ENCODE measurements at regions not wholly inside any gene's neighbourhood (a gene's known extent, or its start where the extent isn't known, plus 50 kb on each side); places are given as distances from the start of the nearest gene placed in this dataset.

DNA sequence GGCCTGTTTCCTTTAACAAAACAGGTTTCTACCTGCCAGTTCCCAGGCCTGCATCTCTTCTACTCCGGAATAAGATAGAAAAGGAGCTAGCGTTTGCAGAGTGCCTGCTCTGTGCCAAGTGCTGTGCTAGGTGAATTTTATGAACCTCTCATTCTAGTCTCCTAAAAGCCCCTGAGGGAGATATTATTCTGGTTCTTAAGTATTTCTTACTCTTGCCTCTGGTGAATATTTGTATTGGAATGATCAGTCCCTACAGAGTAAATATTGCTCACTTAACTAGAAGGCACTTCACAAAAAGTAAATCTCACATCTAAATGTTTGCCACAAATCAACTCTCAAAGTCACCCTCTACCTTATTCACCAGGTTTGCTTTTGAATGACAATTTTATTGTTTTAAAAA lies 227.1 kb downstream of the AUH start:
- H3K27ac ChIP-seq = peak overlapping the region; percentile 53
- TF ChIP-seq, protein P1, sequence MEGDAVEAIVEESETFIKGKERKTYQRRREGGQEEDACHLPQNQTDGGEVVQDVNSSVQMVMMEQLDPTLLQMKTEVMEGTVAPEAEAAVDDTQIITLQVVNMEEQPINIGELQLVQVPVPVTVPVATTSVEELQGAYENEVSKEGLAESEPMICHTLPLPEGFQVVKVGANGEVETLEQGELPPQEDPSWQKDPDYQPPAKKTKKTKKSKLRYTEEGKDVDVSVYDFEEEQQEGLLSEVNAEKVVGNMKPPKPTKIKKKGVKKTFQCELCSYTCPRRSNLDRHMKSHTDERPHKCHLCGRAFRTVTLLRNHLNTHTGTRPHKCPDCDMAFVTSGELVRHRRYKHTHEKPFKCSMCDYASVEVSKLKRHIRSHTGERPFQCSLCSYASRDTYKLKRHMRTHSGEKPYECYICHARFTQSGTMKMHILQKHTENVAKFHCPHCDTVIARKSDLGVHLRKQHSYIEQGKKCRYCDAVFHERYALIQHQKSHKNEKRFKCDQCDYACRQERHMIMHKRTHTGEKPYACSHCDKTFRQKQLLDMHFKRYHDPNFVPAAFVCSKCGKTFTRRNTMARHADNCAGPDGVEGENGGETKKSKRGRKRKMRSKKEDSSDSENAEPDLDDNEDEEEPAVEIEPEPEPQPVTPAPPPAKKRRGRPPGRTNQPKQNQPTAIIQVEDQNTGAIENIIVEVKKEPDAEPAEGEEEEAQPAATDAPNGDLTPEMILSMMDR (conservative IDR thresholded peaks at IDR 0.05) = no peak

DNA sequence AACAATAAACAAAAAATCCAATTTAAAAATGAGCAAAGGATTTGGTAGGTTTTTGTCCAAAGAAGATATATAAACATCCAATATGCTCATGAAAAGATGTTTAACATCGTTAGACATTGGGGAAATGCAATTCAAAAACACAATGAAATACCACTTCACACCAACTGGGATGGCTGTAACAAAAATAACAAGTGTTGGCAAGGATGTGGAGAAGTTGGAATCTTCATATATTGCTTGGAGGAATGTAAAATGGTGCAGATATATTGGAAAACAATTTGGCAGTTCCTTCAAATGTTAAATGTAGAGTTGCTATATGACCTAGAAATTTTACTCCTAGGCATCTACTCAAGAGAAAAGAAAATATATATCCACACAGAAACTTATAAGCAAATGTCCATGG lies 224.3 kb downstream of the AUH start:
- TF ChIP-seq, protein P1 (conservative IDR thresholded peaks at IDR 0.05) = no peak
- no peak overlapping the region for H3K27ac ChIP-seq

DNA sequence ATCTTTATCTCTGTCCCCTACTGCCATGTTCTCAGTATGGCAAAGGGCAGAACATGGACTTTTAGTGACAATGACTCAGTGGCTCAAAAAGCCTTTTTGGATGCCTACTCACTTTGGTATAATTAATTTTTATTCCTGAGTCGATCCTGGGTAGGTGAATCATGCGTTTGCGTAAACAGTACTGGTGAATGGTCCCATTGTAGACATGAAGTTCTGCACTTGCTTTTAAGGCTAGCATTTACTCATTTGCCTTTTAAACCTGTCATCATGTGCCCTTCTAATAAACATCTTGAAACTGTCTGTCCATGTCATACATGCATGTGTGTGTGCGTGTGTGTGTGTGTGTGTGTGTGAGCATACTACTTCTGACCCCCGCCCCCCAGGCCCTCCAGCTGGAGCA lies 223.0 kb downstream of the AUH start:
- TF ChIP-seq, protein P1 (conservative IDR thresholded peaks at IDR 0.05) = no peak
- no peak overlapping the region for H3K27ac ChIP-seq

DNA sequence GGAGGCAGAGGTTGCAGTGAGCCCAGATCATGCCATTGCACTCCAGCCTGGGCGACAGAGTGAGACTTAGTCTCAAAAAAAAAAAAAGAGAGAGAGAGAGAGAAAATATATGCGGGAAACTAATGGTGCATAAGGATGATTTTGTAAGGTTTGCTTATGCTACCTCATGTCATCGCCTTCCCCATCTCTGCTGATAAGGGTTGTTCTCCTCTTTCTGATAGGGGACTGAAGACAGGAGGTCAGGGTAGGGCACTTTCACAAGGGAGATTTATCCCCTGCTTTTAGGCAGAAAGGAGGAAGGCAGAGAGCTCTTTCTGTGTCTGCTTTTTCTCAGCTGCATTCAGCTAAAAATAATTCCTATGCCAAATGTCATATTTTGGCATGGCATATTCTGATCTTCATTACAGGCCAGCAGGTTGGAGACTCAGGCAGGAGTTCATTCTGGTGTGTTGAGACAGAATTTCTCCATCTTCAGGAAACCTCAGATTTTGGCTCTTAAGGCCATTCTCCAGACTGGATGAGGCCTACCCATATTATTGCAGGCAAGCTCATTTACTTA lies 220.2 kb downstream of the AUH start:
- TF ChIP-seq, protein P1 (conservative IDR thresholded peaks at IDR 0.05) = no peak
- no peak overlapping the region for H3K27ac ChIP-seq

DNA sequence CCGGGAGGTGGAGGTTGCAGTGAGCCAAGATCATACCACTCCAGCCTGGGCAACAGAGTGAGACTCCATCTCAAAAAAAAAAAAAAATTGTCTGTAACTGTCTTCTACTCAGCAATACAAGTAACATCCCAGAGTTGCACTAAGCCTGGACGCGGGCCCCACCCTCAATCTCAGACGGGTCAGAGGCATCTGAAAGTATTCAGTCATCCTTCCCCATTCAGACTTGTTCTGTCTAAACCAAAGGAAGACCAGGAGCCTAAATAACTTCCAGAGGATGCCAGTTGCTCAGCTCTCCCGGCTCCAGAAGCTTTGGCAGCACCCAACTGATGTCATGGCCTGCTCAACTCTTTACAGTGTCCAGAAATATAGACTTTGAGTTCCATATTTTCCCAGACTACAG lies 218.6 kb downstream of the AUH start:
- TF ChIP-seq, protein P1 (conservative IDR thresholded peaks at IDR 0.05) = no peak
- H3K27ac ChIP-seq = no peak overlapping the region

DNA sequence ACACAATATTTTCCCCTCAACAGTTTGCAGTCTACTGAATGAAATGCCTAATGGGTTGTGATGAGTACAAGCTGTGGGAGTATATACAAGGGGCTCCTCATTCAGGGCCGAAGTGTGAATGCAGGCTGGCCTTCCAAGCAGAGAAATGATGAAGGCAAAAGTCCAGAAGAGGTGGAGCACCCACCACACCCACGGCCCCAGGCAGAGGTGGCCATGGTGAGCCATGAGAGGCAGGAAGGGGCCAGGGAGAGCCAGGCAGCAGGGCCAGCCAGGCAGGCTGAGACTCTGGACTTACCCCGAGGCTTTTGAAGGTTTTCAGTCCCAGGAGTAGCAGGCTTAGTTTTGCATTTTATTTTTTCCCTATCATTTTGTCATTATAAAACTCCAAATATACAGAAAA lies 218.1 kb downstream of the AUH start:
- TF ChIP-seq, protein P1 (conservative IDR thresholded peaks at IDR 0.05) = no peak
- H3K27ac ChIP-seq = no peak overlapping the region

DNA sequence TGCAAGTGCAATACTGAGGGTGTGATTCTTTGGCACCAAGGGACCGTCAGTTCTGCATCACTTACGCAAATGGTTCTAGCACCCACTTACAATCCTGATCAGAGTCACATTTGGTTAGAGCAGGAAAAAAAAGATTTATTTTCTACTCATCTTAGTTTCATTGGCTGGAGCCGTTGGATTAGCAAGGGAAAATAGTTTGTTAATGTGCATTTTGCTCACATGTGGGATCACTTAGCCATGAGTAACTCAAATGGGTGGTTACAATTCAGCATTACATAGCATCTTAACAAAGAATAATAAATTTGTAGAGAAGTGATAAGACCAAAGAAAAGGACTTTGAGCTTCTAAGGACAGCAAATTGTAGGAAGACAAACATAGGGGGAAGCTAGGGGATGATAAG lies 216.9 kb downstream of the AUH start:
- TF ChIP-seq, protein P1 (conservative IDR thresholded peaks at IDR 0.05) = no peak

More for the DNA sequence above, 216.9 kb downstream of the AUH start:
- no peak overlapping the region for H3K27ac ChIP-seq
